Cardiac fibroblast (primary cell): ENCODE measurements at regions not wholly inside any gene's neighbourhood (a gene's known extent, or its start where the extent isn't known, plus 50 kb on each side); places are given as distances from the start of the nearest gene placed in this dataset.
"Not testable (repeated sequence)": the region's sequence is repeated elsewhere in the genome, so short reads cannot be mapped to it uniquely, and the experiment has no call there.

Experiments
- DNase-seq, 2 donors: peaks; one replicate each; pipeline versions ENCODE4 v3.0.0 to v3.0.0-alpha.2; 2010; ENCODE audit warnings: low read depth in 2 of 2
- H3K4me3 ChIP-seq, 2 donors: replicated peaks in 1 of 2; 1 replicate in 1 of 2; 2 replicates in 1 of 2; pipeline ENCODE4 v1.5.1; 2011; ENCODE audit warnings: low read depth in 2 of 2, low read length in 2 of 2, mild to moderate bottlenecking in 2 of 2, moderate library complexity in 1 of 2
- TF ChIP-seq, protein P1 (sequence below): IDR thresholded peaks from one replicate; pipeline ENCODE4 v1.5.1; 2011; ENCODE audit warnings: low read depth, mild to moderate bottlenecking, low read length, inconsistent platforms

DNA sequence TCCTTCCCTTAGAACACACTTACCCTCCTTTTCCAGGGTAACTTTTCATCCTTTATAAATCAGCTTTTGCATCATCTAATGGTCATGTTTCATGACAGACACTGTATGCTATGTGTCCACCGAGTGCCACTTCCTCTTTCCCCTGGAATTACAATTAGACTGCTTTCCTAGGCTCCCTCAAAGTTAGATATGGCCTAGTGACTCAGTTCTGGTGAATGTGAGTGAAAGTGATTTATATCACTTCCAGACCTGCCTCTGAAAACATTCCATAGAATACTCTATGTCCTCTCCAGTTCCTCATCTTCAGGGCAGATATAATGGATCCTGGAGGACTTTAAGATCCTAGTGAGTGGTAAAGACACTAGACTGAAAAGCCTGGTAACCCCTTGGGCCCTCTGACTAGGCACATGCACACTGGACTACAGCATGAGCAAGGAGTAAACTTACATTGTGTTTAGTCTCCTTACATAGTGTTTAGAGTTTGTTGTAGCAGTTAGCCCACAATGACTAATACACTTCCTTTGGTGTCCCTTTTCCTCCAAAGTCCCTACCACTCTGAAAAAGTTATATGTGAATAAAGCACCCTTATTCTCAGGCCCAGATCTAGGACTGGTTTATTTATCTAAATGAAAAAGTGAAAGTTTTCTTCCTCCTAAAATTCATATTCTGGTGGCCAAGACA is 59.3 kb downstream of the GPR88 start:
- H3K4me3 ChIP-seq, result no peak overlapping the region
- peak; percentile 74 to 90 for DNase-seq
- TF ChIP-seq, protein P1, sequence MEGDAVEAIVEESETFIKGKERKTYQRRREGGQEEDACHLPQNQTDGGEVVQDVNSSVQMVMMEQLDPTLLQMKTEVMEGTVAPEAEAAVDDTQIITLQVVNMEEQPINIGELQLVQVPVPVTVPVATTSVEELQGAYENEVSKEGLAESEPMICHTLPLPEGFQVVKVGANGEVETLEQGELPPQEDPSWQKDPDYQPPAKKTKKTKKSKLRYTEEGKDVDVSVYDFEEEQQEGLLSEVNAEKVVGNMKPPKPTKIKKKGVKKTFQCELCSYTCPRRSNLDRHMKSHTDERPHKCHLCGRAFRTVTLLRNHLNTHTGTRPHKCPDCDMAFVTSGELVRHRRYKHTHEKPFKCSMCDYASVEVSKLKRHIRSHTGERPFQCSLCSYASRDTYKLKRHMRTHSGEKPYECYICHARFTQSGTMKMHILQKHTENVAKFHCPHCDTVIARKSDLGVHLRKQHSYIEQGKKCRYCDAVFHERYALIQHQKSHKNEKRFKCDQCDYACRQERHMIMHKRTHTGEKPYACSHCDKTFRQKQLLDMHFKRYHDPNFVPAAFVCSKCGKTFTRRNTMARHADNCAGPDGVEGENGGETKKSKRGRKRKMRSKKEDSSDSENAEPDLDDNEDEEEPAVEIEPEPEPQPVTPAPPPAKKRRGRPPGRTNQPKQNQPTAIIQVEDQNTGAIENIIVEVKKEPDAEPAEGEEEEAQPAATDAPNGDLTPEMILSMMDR, result no peak

GRCh38 chr1:100597784-100598183 is 59.8 kb downstream of the GPR88 start:
- DNase-seq, result peak in 1 of 2 donors; percentile 27
- TF ChIP-seq, protein P1, result no peak
- H3K4me3 ChIP-seq, result no peak overlapping the region

GRCh38 chr1:100600377-100600776 is 62.4 kb downstream of the GPR88 start:
- DNase-seq, H3K4me3 ChIP-seq: not testable (repeated sequence)

DNA sequence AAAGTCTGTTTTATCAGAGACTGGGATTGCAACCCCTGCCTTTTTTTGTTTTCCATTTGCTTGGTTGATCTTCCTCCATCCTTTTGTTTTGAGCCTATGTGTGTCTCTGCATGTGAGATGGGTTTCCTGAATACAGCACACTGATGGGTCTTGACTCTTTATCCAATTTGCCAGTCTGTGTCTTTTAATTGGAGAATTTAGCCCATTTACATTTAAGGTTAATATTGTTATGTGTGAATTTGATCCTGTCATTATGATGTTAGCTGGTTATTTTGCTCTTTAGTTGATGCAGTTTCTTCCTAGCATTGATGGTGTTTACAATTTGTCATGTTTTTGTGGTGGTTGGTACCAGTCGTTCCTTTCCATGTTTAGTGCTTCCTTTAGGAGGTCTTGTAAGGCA is 64.1 kb downstream of the GPR88 start:
- DNase-seq, H3K4me3 ChIP-seq: not testable (repeated sequence)

DNA sequence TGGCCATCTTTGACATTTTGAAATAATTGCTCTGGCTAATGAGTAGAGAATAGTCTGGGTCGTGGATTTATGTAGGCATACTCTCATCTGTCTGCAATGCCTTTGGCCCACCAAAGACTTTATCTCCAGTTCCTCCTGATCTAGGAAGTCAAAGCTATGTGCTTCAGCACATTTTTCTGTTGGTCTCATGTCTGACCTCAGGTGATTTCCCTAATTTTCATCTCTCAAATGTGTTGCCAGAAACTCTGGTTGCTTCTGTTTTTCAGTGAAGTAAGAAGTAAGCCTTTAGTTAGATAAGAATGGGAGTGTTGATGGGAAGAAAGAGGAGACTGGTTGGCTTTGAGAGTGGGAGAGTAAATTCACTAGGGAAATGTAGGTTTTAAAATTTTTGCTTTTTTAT is 66.4 kb downstream of the GPR88 start:
- TF ChIP-seq, protein P1, result no peak
- H3K4me3 ChIP-seq, result no peak overlapping the region
- DNase-seq, result no peak

DNA sequence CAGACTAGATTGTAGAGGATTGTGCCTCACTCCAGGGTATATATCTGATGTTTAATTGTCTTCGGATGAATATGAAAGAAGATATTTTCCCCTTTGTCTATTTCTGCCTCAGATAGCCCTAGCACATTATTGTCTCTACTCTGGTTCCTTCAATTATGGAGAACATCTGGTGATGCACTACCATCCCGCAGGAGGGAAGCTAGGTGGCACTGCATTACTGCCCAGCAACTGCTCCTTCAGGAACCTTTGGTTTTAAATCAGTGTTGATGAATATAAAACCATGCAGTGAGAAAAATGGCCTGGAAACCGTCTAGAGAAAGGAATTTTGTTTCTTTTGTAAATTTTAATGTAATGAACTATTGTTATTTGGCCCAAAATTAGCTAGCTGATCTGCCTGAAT is 68.5 kb downstream of the GPR88 start:
- no peak overlapping the region for H3K4me3 ChIP-seq
- TF ChIP-seq, protein P1, result peak; percentile 82
- peak; percentile 78 to 84 for DNase-seq

DNA sequence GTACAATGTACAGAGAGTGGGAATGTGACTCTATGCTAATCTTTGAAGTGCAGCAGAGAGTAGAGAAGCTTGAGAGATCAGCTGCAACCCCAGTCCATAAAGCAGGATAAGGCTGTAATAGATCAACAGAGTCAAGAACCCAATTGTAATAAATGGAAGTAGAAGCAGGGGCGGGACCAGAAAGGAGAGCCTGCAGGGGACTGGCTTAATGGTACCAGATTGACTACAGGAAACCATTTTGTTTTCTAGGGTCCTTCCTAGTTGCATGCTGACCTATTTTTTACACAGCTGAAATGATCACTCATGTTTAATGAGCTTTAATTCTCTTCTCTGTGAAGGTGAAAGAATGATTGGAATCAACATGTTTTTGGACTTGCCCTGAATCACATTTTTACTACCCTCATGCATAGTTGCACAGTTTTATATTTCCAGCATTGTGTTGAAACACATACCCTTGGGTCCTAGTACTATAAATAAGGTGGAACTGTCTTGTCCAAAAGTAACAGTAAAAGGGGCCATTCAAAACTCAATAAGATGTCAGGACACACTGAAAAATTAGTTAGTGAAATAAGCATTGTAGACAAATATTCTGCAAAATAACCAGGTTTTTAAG is 69.8 kb downstream of the GPR88 start:
- DNase-seq, result no peak
- H3K4me3 ChIP-seq, result no peak overlapping the region
- TF ChIP-seq, protein P1, result no peak

DNA sequence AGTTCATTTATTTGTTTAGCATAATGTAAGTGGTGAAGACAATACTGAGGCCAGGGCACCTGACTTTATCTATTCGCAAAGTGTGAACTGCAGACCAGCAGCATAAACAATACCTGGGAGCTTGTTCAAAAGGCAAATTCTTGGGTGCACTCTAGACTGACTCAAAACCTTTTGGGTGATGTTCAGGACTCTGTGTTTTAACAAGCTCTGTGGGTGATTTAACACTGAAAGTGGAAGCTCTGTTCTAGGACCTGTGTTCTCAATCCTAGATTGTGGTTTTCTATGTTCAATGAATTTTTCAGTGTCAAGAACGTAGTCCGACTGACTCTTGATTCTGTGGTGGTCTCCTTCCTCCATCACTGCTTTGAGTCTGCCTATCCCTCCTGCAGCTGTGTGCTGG is 71.9 kb downstream of the GPR88 start:
- TF ChIP-seq, protein P1, result no peak
- H3K4me3 ChIP-seq, result no peak overlapping the region
- DNase-seq, result no peak
